Tibial nerve (tissue), 4 donors: ENCODE measurements at regions not wholly inside any gene's neighbourhood (a gene's known extent, or its start where the extent isn't known, plus 50 kb on each side); places are given as distances from the start of the nearest gene placed in this dataset.

Experiments used
- CTCF ChIP-seq, 5 experiments: fragments of 200-600 bp in 3 of 5; fragments of 450-650 bp in 2 of 5; sonication (generic) in 3 of 5; IDR thresholded peaks; one replicate each; pipeline ENCODE4 v1.5.1; 2016 to 2019; ENCODE audit warnings: antibody characterized with exemption in 5 of 5, mild to moderate bottlenecking in 3 of 5, moderate library complexity in 2 of 5
- EP300 ChIP-seq, 2 donors: sonication (generic); formaldehyde crosslinking; IDR thresholded peaks; one replicate each; pipeline ENCODE4 v1.6.1; 2017; ENCODE audit warnings: antibody characterized with exemption in 2 of 2, mild to moderate bottlenecking in 1 of 2
- POLR2A ChIP-seq, 2 donors: fragments of 450-650 bp; IDR thresholded peaks; one replicate each; pipeline ENCODE4 v1.6.1; 2017; ENCODE audit warnings: antibody characterized with exemption in 2 of 2, mild to moderate bottlenecking in 2 of 2, moderate library complexity in 2 of 2

GRCh38 chr3:2041931-2042330 is 56.7 kb upstream of the CNTN4 start:
- no peak for TF ChIP-seq CTCF (IDR thresholded peaks at IDR 0.05)
- no peak for TF ChIP-seq POLR2A (IDR thresholded peaks at IDR 0.05)
- TF ChIP-seq EP300 (IDR thresholded peaks at IDR 0.05) = no peak
